ENCODE measurements at regions not wholly inside any gene's neighbourhood (a gene's known extent, or its start where the extent isn't known, plus 50 kb on each side); places are given as distances from the start of the nearest gene placed in this dataset.
"Not testable (repeated sequence)": the region's sequence is repeated elsewhere in the genome, so short reads cannot be mapped to it uniquely, and the experiment has no call there.

DNA sequence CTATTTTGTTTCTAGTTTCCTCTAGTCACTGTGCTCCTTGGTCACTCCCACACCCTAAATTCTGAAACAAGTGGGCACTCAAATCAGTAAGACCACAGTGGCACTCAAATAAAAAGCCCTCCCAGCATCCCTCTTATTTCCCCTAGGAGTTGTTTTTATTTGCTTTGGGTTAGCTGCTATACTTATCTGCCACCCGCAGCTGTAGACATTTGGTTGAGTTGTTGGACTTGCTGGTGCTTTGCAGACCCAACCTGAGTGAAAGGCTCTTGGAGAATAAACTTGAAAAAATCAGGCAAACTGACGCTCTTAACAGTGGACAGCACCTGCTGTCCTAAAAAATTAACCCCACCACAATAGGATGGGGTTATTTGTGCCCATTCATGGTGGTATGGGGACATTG, 203.0 kb downstream of the SPATA31A6 start:
- Histone ChIP-seq H3K4me1 (no peaks in the 10 kb centered on the region), H3K36me3 (no peaks in the 10 kb centered on the region), H3K9me3 (no peaks in the 10 kb centered on the region), H3K4me3 (no peak overlapping the region), H3K27me3 (no peaks in the 10 kb centered on the region), H3K27ac (no peak overlapping the region)
- 56 to 72% methylated on average over 2 of the region's 2 CpGs for WGBS, 2 donors
- intact Hi-C loops (cut with DNase I), result no loop called here
- TF ChIP-seq, protein P1, sequence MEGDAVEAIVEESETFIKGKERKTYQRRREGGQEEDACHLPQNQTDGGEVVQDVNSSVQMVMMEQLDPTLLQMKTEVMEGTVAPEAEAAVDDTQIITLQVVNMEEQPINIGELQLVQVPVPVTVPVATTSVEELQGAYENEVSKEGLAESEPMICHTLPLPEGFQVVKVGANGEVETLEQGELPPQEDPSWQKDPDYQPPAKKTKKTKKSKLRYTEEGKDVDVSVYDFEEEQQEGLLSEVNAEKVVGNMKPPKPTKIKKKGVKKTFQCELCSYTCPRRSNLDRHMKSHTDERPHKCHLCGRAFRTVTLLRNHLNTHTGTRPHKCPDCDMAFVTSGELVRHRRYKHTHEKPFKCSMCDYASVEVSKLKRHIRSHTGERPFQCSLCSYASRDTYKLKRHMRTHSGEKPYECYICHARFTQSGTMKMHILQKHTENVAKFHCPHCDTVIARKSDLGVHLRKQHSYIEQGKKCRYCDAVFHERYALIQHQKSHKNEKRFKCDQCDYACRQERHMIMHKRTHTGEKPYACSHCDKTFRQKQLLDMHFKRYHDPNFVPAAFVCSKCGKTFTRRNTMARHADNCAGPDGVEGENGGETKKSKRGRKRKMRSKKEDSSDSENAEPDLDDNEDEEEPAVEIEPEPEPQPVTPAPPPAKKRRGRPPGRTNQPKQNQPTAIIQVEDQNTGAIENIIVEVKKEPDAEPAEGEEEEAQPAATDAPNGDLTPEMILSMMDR (IDR thresholded peaks at IDR 0.05), result no peak
- TF ChIP-seq POLR2A (IDR thresholded peaks at IDR 0.05) (no peak), POLR2AphosphoS5 (IDR thresholded peaks at IDR 0.05) (no peak), EP300 (IDR thresholded peaks at IDR 0.05) (no peak)
- no peak for DNase-seq

- no peak overlapping the region for H3K27ac ChIP-seq
- no peak for DNase-seq
- H3K4me3 ChIP-seq, result no peak overlapping the region
- intact Hi-C loops (cut with DNase I), result no loop called here
- H3K9me3 ChIP-seq, result no peaks in the 10 kb centered on the region
- no peaks in the 10 kb centered on the region for H3K27me3 ChIP-seq
- no peaks in the 10 kb centered on the region for H3K4me1 ChIP-seq
- WGBS, 2 donors, result 80 to 85% methylated on average over 3 of the region's 3 CpGs
- H3K36me3 ChIP-seq, result no peaks in the 10 kb centered on the region
- TF ChIP-seq POLR2AphosphoS5 (IDR thresholded peaks at IDR 0.05), result no peak
- TF ChIP-seq, protein P1 (IDR thresholded peaks at IDR 0.05), result no peak
- no peak for TF ChIP-seq POLR2A (IDR thresholded peaks at IDR 0.05)
- no peak for TF ChIP-seq EP300 (IDR thresholded peaks at IDR 0.05)
Observed at GRCh38 chr9:42388146-42388690, 204.8 kb downstream of the SPATA31A6 start.

DNA sequence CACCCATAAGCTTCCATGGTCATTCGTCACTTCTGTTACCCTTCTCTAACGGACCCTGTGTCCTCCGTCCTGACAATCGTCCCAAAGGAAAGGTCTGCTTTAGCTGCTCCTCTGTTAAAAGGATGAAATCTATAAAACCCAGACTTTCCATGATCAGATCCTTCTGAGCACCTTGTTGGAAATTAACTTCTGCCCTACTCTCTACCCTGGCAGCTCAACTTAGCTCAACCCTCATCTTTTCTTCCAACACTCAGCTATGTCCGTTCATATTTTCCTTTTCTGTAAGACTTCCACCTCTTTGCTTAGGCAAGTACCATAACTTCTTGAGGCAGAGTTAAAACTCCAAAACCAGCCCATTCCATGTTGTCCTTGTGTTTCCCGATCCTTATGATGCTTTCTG, 205.4 kb downstream of the SPATA31A6 start:
- intact Hi-C loops (cut with DNase I), result no loop called here
- Histone ChIP-seq H3K36me3 (no peaks in the 10 kb centered on the region), H3K4me1 (no peaks in the 10 kb centered on the region), H3K9me3 (no peaks in the 10 kb centered on the region), H3K4me3 (no peak overlapping the region), H3K27ac (no peak overlapping the region), H3K27me3 (no peaks in the 10 kb centered on the region)
- 76 to 77% methylated on average over 6 of the region's 6 CpGs for WGBS, 2 donors
- TF ChIP-seq, protein P1 (IDR thresholded peaks at IDR 0.05), result no peak
- TF ChIP-seq POLR2AphosphoS5 (IDR thresholded peaks at IDR 0.05), result no peak
- no peak for TF ChIP-seq EP300 (IDR thresholded peaks at IDR 0.05)
- TF ChIP-seq POLR2A (IDR thresholded peaks at IDR 0.05), result no peak
- no peak for DNase-seq

- H3K4me1 ChIP-seq; DNase-seq; H3K9me3 ChIP-seq; H3K36me3 ChIP-seq; H3K4me3 ChIP-seq; H3K27me3 ChIP-seq; H3K27ac ChIP-seq; intact Hi-C loops (cut with DNase I): not testable (repeated sequence)
- 84 to 91% methylated on average over 4 of the region's 5 CpGs for WGBS, 2 donors
Observed at GRCh38 chr9:42392773-42393455, 209.5 kb downstream of the SPATA31A6 start.

DNA sequence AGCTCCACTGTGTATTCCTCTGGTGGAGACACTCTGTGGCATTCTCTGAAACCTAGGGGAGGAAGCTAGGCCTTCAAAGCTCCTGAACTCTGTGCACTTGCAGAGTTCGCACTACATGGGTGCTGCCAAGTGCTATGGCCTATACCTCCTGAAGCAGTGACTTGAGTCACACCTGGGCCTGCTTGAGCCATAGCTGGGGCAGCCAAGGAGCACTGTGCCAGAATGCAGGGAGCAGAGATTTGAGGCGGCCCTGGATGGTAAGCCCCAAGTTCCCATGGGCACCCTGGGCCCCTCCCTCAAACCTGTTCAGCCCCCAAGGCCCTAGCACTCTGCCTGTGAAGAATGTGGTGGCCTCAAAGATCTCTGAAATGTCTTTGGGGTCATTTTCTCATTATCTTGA, 212.9 kb downstream of the SPATA31A6 start:
- Histone ChIP-seq H3K36me3 (no peaks in the 10 kb centered on the region), H3K4me1 (peaks cover 0 to 5% (median 0%) of the 10 kb centered on the region in 4 donors), H3K9me3 (no peaks in the 10 kb centered on the region), H3K27ac (peak overlapping the region in 1 of 4 donors; percentile 48), H3K4me3 (no peak overlapping the region), H3K27me3 (no peaks in the 10 kb centered on the region)
- intact Hi-C loops (cut with DNase I), result no loop called here
- WGBS, 2 donors, result 90 to 92% methylated on average over 2 of the region's 2 CpGs
- no peak for TF ChIP-seq POLR2AphosphoS5 (IDR thresholded peaks at IDR 0.05)
- TF ChIP-seq POLR2A (IDR thresholded peaks at IDR 0.05), result no peak
- DNase-seq, result peak; percentile 61

GRCh38 chr9:42397336-42397735, 213.9 kb downstream of the SPATA31A6 start:
- WGBS, 2 donors, result 82 to 86% methylated on average over 7 of the region's 7 CpGs
- H3K4me3 ChIP-seq; H3K36me3 ChIP-seq; H3K4me1 ChIP-seq; DNase-seq; intact Hi-C loops (cut with DNase I); H3K9me3 ChIP-seq; H3K27me3 ChIP-seq: not testable (repeated sequence)
- H3K27ac ChIP-seq, result peak overlapping the region in 1 of 4 donors; percentile 35

DNA sequence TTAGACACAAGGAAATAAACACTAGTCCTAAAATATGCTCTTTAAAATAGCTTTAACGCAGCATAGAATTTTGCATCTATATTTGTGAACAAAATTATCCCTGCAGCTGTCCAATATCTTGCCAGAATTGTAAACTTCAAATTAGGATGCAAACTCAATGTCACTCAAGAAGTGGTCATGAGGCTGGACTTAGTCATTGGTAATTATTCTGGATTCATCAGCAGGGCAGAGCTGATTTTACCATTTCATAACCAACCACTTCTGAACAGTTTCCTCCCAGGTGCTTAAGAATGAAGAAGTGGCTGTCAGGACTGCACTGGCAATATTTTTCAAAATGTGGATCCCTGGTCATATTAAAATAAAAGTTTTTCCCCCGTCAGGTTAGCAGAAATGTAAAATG, 219.5 kb downstream of the SPATA31A6 start:
- 76 to 81% methylated on average over 2 of the region's 2 CpGs for WGBS, 2 donors

DNA sequence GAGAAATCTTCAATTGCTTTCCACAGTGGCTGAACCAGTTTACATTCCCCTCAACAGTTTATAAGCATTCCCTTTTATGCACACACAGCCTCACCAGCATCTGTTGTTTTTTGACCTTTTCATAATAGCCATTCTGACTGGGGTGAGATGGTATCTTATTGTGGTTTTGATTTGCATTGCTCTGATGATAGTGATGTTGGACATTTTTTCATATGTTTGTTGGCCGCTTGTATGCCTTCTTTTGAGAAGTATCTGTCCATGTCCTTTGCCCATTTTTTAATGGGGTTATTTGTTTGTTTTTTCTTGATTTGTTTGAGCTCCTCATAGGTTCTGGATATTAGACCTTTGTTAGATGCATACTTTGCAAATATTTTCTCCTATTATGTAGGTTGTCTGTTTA, 226.1 kb downstream of the SPATA31A6 start:
- H3K4me3 ChIP-seq; H3K27me3 ChIP-seq; H3K9me3 ChIP-seq; H3K27ac ChIP-seq; intact Hi-C loops (cut with DNase I); H3K4me1 ChIP-seq; H3K36me3 ChIP-seq; DNase-seq: not testable (repeated sequence)
- 70 to 75% methylated on average over 1 of the region's 1 CpG for WGBS, 2 donors

More for the DNA sequence above, 219.5 kb downstream of the SPATA31A6 start:
- H3K27me3 ChIP-seq; H3K9me3 ChIP-seq; H3K27ac ChIP-seq; DNase-seq; intact Hi-C loops (cut with DNase I); H3K36me3 ChIP-seq; H3K4me3 ChIP-seq; H3K4me1 ChIP-seq: not testable (repeated sequence)

DNA sequence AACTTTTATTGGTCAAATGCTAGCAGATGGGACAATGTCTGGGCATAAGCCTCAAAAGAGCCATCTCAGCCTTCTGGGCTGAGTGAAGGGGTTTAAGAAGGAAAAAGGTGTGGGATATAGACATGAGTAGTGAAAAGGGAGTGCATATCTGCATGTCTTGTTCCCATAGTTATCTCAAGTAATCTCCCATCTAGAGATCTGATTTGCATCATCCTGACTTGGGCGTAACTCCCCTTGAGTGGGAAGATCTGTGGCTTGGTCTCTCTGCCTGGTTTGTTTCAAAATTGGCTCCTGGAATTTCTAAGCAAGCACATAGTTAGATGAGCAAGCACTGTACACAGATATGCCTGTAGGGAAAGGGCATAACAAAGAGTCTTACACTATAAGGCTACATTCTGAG, 228.9 kb downstream of the SPATA31A6 start:
- DNase-seq; H3K36me3 ChIP-seq; H3K27me3 ChIP-seq; intact Hi-C loops (cut with DNase I); H3K4me3 ChIP-seq; H3K4me1 ChIP-seq; H3K9me3 ChIP-seq; H3K27ac ChIP-seq: not testable (repeated sequence)
- 87 to 90% methylated on average over 1 of the region's 1 CpG for WGBS, 2 donors

Data from sigmoid colon (tissue), 6 donors.